Prostate gland (tissue), 2 donors: ENCODE measurements at regions not wholly inside any gene's neighbourhood (a gene's known extent, or its start where the extent isn't known, plus 50 kb on each side); places are given as distances from the start of the nearest gene placed in this dataset.

Experiments
- DNase-seq: peaks from one replicate; pipeline ENCODE4 v3.0.0-alpha.2; 2019; ENCODE audit warnings: low spot score
- H3K27ac ChIP-seq, 2 donors: fragments of 200-600 bp; sonication (generic); 2 replicates each; pipeline ENCODE4 v1.5.1; 2017 to 2019
- H3K27me3 ChIP-seq: fragments of 200-600 bp; sonication (generic); replicated peaks from 2 replicates; pipeline ENCODE4 v1.5.1; 2019; ENCODE audit not compliant: insufficient read depth
- H3K36me3 ChIP-seq, 2 donors: fragments of 200-600 bp; sonication (generic); 1 replicate in 1 of 2; 2 replicates in 1 of 2; pipeline versions ENCODE4 v1.5.1 to v1.8.1; 2017 to 2019
- H3K4me1 ChIP-seq: fragments of 200-600 bp; sonication (generic); replicated peaks from 2 replicates; pipeline ENCODE4 v1.5.1; 2019
- H3K4me3 ChIP-seq, 2 donors: fragments of 200-600 bp; sonication (generic); 2 replicates each; pipeline ENCODE4 v1.5.1; 2017 to 2019
- H3K9me3 ChIP-seq: fragments of 200-600 bp; sonication (generic); 2 replicates; pipeline ENCODE4 v1.5.1; 2017
- CTCF ChIP-seq, 4 experiments: fragments of 200-600 bp in 2 of 4; fragments of 450-650 bp in 2 of 4; sonication (generic) in 2 of 4; IDR thresholded peaks; 1 replicate in 3 of 4; 2 replicates in 1 of 4; pipeline ENCODE4 v1.5.1; 2016 to 2019; ENCODE audit warnings: antibody characterized with exemption in 4 of 4, mild to moderate bottlenecking in 2 of 4, moderate library complexity in 2 of 4
- POLR2A ChIP-seq: fragments of 450-650 bp; IDR thresholded peaks from one replicate; pipeline ENCODE4 v1.6.1; 2016; ENCODE audit warnings: antibody characterized with exemption, mild to moderate bottlenecking
- POLR2AphosphoS5 ChIP-seq: sonication (generic); formaldehyde crosslinking; IDR thresholded peaks from one replicate; pipeline ENCODE4 v1.6.1; 2017; ENCODE audit warnings: antibody characterized with exemption
- WGBS: methylation state at CpG from one replicate; pipeline ENCODE4 v1.1.5; 2018; 5-methylcytosine and 5-hydroxymethylcytosine counted together
- intact Hi-C: fragments of 100-400 bp; cut with DNase I; formaldehyde crosslinking; loops from one replicate; pipeline ENCODE4 v1.14.2; 2022

- Histone ChIP-seq H3K27ac (no peak overlapping the region), H3K9me3 (no peaks in the 10 kb centered on the region), H3K36me3 (no peaks in the 10 kb centered on the region), H3K4me1 (no peaks in the 10 kb centered on the region), H3K4me3 (no peak overlapping the region), H3K27me3 (no peaks in the 10 kb centered on the region)
- whole genome bisulfite sequencing: 68% methylated on average over 3 of the region's 3 CpGs
- intact Hi-C loops: no loop called here
- DNase-seq: no peak
- TF ChIP-seq POLR2AphosphoS5: no peak
- no peak for TF ChIP-seq POLR2A
- TF ChIP-seq CTCF (IDR thresholded peaks at IDR 0.05): no peak
Observed at GRCh38 chr21:19013916-19014315, 610.3 kb upstream of the TMPRSS15 start.

- TF ChIP-seq POLR2AphosphoS5 (no peak), POLR2A (no peak), CTCF (IDR thresholded peaks at IDR 0.05) (no peak)
- Histone ChIP-seq H3K9me3 (no peaks in the 10 kb centered on the region), H3K27me3 (no peaks in the 10 kb centered on the region), H3K36me3 (no peaks in the 10 kb centered on the region), H3K4me3 (no peak overlapping the region), H3K27ac (no peak overlapping the region), H3K4me1 (no peaks in the 10 kb centered on the region)
- no peak for DNase-seq
- WGBS: 85% methylated on average over 3 of the region's 3 CpGs
- intact Hi-C loops: no loop called here
Observed at GRCh38 chr21:19018529-19018928, 614.9 kb upstream of the TMPRSS15 start.

GRCh38 chr21:19022978-19023377, 619.4 kb upstream of the TMPRSS15 start:
- Histone ChIP-seq H3K36me3 (no peaks in the 10 kb centered on the region), H3K27ac (no peak overlapping the region), H3K4me3 (no peak overlapping the region), H3K27me3 (no peaks in the 10 kb centered on the region), H3K4me1 (no peaks in the 10 kb centered on the region), H3K9me3 (no peaks in the 10 kb centered on the region)
- intact Hi-C loops: no loop called here
- no peak for TF ChIP-seq POLR2AphosphoS5
- TF ChIP-seq POLR2A: no peak
- TF ChIP-seq CTCF (IDR thresholded peaks at IDR 0.05): no peak
- DNase-seq: no peak
- 97% methylated on average over 4 of the region's 4 CpGs for WGBS

- H3K27me3 ChIP-seq: no peaks in the 10 kb centered on the region
- DNase-seq: no peak
- no peak for TF ChIP-seq POLR2AphosphoS5
- TF ChIP-seq POLR2A: no peak
- no peak for TF ChIP-seq CTCF (IDR thresholded peaks at IDR 0.05)
- no peaks in the 10 kb centered on the region for H3K36me3 ChIP-seq
- H3K4me3 ChIP-seq: no peak overlapping the region
- no peaks in the 10 kb centered on the region for H3K9me3 ChIP-seq
- H3K4me1 ChIP-seq: no peaks in the 10 kb centered on the region
- H3K27ac ChIP-seq: no peak overlapping the region
- intact Hi-C loops: no loop called here
Observed at GRCh38 chr21:19026911-19027310, 623.3 kb upstream of the TMPRSS15 start.

- DNase-seq: no peak
- intact Hi-C loops: no loop called here
- Histone ChIP-seq H3K27me3 (no peaks in the 10 kb centered on the region), H3K36me3 (no peaks in the 10 kb centered on the region), H3K4me3 (no peak overlapping the region), H3K27ac (no peak overlapping the region), H3K9me3 (no peaks in the 10 kb centered on the region), H3K4me1 (no peaks in the 10 kb centered on the region)
- TF ChIP-seq CTCF (IDR thresholded peaks at IDR 0.05) (no peak), POLR2A (no peak), POLR2AphosphoS5 (no peak)
- 81% methylated on average over 2 of the region's 2 CpGs for WGBS
Observed at GRCh38 chr21:19029816-19030215, 626.2 kb upstream of the TMPRSS15 start.
